Panc1 (cell line): ENCODE measurements at regions not wholly inside any gene's neighbourhood (a gene's known extent, or its start where the extent isn't known, plus 50 kb on each side); places are given as distances from the start of the nearest gene placed in this dataset.

ENCODE experiments used
- POLR2AphosphoS5 ChIP-seq: IDR thresholded peaks from 2 replicates; pipeline ENCODE4 v1.6.1; 2012; ENCODE audit warnings: mild to moderate bottlenecking, low read depth, low read length, moderate library complexity
- TCF7L2 ChIP-seq: IDR thresholded peaks from 2 replicates; pipeline ENCODE4 v1.6.1; 2011; ENCODE audit warnings: mild to moderate bottlenecking, low read depth, low read length, inconsistent platforms
- TF ChIP-seq, protein P1 (sequence below): fragments of 450-650 bp; IDR thresholded peaks from 2 replicates; pipeline ENCODE4 v1.5.1; 2017; ENCODE audit warnings: mild to moderate bottlenecking
- TF ChIP-seq, protein P2 (sequence below), 2 experiments: IDR thresholded peaks; 2 replicates each; pipeline ENCODE4 v1.6.1; 2011 to 2012; ENCODE audit warnings: low read depth in 2 of 2, control low read depth in 1 of 2, low read length in 1 of 2, mild to moderate bottlenecking in 1 of 2, moderate library complexity in 1 of 2; ENCODE audit not compliant: insufficient read depth in 1 of 2

DNA sequence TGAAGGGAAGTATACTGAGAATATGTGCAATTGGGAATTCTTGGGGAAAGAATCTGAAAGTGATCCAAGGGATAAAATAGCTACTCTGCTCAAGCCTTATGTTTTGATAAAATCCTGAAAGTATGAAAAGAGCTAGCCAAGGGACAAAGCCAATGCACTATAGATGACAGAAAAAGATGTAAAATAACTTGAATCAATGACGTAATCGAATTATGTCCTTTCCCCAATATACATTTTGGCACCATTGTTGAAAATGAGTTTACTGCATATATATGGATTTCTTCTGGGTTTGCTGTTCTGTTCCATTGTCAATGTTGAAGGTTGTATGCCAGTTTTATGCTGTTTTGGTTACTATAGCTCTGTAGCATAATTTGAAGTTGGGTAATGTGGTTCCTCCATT lies 407.3 kb downstream of the DCAF12L2 start:
- TF ChIP-seq, protein P1, sequence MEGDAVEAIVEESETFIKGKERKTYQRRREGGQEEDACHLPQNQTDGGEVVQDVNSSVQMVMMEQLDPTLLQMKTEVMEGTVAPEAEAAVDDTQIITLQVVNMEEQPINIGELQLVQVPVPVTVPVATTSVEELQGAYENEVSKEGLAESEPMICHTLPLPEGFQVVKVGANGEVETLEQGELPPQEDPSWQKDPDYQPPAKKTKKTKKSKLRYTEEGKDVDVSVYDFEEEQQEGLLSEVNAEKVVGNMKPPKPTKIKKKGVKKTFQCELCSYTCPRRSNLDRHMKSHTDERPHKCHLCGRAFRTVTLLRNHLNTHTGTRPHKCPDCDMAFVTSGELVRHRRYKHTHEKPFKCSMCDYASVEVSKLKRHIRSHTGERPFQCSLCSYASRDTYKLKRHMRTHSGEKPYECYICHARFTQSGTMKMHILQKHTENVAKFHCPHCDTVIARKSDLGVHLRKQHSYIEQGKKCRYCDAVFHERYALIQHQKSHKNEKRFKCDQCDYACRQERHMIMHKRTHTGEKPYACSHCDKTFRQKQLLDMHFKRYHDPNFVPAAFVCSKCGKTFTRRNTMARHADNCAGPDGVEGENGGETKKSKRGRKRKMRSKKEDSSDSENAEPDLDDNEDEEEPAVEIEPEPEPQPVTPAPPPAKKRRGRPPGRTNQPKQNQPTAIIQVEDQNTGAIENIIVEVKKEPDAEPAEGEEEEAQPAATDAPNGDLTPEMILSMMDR, result no peak
- TF ChIP-seq POLR2AphosphoS5 (no peak), TCF7L2 (no peak)
- TF ChIP-seq, protein P2, sequence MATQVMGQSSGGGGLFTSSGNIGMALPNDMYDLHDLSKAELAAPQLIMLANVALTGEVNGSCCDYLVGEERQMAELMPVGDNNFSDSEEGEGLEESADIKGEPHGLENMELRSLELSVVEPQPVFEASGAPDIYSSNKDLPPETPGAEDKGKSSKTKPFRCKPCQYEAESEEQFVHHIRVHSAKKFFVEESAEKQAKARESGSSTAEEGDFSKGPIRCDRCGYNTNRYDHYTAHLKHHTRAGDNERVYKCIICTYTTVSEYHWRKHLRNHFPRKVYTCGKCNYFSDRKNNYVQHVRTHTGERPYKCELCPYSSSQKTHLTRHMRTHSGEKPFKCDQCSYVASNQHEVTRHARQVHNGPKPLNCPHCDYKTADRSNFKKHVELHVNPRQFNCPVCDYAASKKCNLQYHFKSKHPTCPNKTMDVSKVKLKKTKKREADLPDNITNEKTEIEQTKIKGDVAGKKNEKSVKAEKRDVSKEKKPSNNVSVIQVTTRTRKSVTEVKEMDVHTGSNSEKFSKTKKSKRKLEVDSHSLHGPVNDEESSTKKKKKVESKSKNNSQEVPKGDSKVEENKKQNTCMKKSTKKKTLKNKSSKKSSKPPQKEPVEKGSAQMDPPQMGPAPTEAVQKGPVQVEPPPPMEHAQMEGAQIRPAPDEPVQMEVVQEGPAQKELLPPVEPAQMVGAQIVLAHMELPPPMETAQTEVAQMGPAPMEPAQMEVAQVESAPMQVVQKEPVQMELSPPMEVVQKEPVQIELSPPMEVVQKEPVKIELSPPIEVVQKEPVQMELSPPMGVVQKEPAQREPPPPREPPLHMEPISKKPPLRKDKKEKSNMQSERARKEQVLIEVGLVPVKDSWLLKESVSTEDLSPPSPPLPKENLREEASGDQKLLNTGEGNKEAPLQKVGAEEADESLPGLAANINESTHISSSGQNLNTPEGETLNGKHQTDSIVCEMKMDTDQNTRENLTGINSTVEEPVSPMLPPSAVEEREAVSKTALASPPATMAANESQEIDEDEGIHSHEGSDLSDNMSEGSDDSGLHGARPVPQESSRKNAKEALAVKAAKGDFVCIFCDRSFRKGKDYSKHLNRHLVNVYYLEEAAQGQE (IDR thresholded peaks at IDR 0.05; ENCODE audit: insufficient read depth in 1 of 2, low read depth in 2 of 2, low read length in 1 of 2), result no peak
